GM23338 (cell line): ENCODE measurements at regions not wholly inside any gene's neighbourhood (a gene's known extent, or its start where the extent isn't known, plus 50 kb on each side); places are given as distances from the start of the nearest gene placed in this dataset.

Experiments used
- ATAC-seq: fragments of 200-7000 bp; cut with Tn5 transposase; 3 replicates; pipeline ENCODE4 v1.9.1; 2020
- DNase-seq: peaks from one replicate; pipeline ENCODE4 v3.0.0-alpha.2; 2015; ENCODE audit warnings: low spot score
- H2AFZ ChIP-seq: fragments of 200-600 bp; sonication (generic); 2 replicates; pipeline ENCODE4 v1.8.0; 2016; ENCODE audit warnings: antibody characterized with exemption, mild to moderate bottlenecking, moderate library complexity
- H3F3A ChIP-seq: fragments of 200-600 bp; sonication (generic); replicated peaks from 2 replicates; pipeline ENCODE4 v1.8.0; 2017; ENCODE audit warnings: antibody characterized with exemption, mixed run types, low read depth
- H3K27ac ChIP-seq: fragments of 200-600 bp; sonication (generic); 2 replicates; pipeline ENCODE4 v1.6.1; 2016; ENCODE audit warnings: low read depth
- H3K27me3 ChIP-seq: fragments of 200-600 bp; sonication (generic); 2 replicates; pipeline ENCODE4 v1.8.0; 2016; ENCODE audit warnings: mild to moderate bottlenecking, mixed run types, moderate library complexity; ENCODE audit not compliant: insufficient read depth
- H3K36me3 ChIP-seq: fragments of 200-600 bp; sonication (generic); 2 replicates; pipeline ENCODE4 v1.8.0; 2016; ENCODE audit warnings: mild to moderate bottlenecking; ENCODE audit not compliant: insufficient read depth
- H3K4me1 ChIP-seq: fragments of 200-600 bp; sonication (generic); 2 replicates; pipeline ENCODE4 v1.8.0; 2016; ENCODE audit warnings: mild to moderate bottlenecking, moderate library complexity; ENCODE audit not compliant: insufficient read depth
- H3K4me2 ChIP-seq: fragments of 200-600 bp; sonication (generic); 2 replicates; pipeline ENCODE4 v1.7.1; 2017; ENCODE audit warnings: mixed run types
- H3K4me3 ChIP-seq: fragments of 200-600 bp; sonication (generic); 2 replicates; pipeline ENCODE4 v1.6.1; 2016; ENCODE audit warnings: mixed run types
- H3K79me2 ChIP-seq: fragments of 200-600 bp; sonication (generic); replicated peaks from 2 replicates; pipeline ENCODE4 v1.8.0; 2017; ENCODE audit warnings: mild to moderate bottlenecking; ENCODE audit not compliant: insufficient read depth
- H3K9me2 ChIP-seq: fragments of 200-600 bp; sonication (generic); 2 replicates; pipeline ENCODE4 v1.8.0; 2017; ENCODE audit not compliant: insufficient read depth
- H4K20me1 ChIP-seq: fragments of 200-600 bp; sonication (generic); replicated peaks from 2 replicates; pipeline ENCODE4 v1.8.0; 2017; ENCODE audit warnings: mild to moderate bottlenecking; ENCODE audit not compliant: insufficient read depth
- H3K27ac Mint-ChIP-seq: 2 replicates; pipeline ENCODE4 v1.8.0; 2020; ENCODE audit warnings: inconsistent platforms, mild to moderate bottlenecking, moderate library complexity, mixed read lengths
- H3K27me3 Mint-ChIP-seq: 3 replicates; pipeline ENCODE4 v1.8.0; 2022; ENCODE audit warnings: low read depth, mild to moderate bottlenecking, moderate library complexity, mixed read lengths, inconsistent platforms; ENCODE audit not compliant: insufficient read depth, poor library complexity
- H3K36me3 Mint-ChIP-seq: 3 replicates; pipeline ENCODE4 v1.8.0; 2021; ENCODE audit warnings: low read depth, mild to moderate bottlenecking, inconsistent platforms, moderate library complexity, mixed read lengths
- H3K4me1 Mint-ChIP-seq: 3 replicates; pipeline ENCODE4 v1.8.0; 2020; ENCODE audit warnings: mild to moderate bottlenecking, inconsistent platforms, mixed read lengths
- H3K4me3 Mint-ChIP-seq: 3 replicates; pipeline ENCODE4 v1.8.0; 2021; ENCODE audit warnings: moderate library complexity, mild to moderate bottlenecking, inconsistent platforms, mixed read lengths
- H3K9me3 Mint-ChIP-seq: 3 replicates; pipeline ENCODE4 v1.8.0; 2020; ENCODE audit warnings: moderate library complexity, mild to moderate bottlenecking, inconsistent platforms, mixed read lengths
- CREB1 ChIP-seq: fragments of 250-450 bp; sonication (Bioruptor Pico); IDR thresholded peaks from 2 replicates; pipeline ENCODE4 v1.5.0; 2020; ENCODE audit warnings: low read depth, mild to moderate bottlenecking, moderate library complexity
- CTCF ChIP-seq, 2 experiments: fragments of 200-600 bp in 1 of 2; sonication (generic) in 1 of 2; conservative IDR thresholded peaks; 2 replicates each; pipeline versions ENCODE4 v1.5.1 to v1.6.1; 2016 to 2017; ENCODE audit warnings: antibody characterized with exemption in 2 of 2, low read depth in 2 of 2, mild to moderate bottlenecking in 2 of 2, moderate library complexity in 1 of 2
- ETS1 ChIP-seq: IDR thresholded peaks from 2 replicates; pipeline ENCODE4 v1.6.1; 2016; ENCODE audit warnings: antibody characterized with exemption
- EZH2 ChIP-seq: fragments of 200-600 bp; sonication (generic); IDR thresholded peaks from one replicate; pipeline ENCODE4 v1.8.0; 2017; ENCODE audit warnings: antibody characterized with exemption, mild to moderate bottlenecking, low read depth; ENCODE audit not compliant: unreplicated experiment
- EZH2phosphoT487 ChIP-seq: fragments of 200-600 bp; sonication (generic); IDR thresholded peaks from one replicate; pipeline ENCODE4 v1.8.1; 2018; ENCODE audit warnings: antibody characterized with exemption; ENCODE audit not compliant: unreplicated experiment
- POLR2AphosphoS5 ChIP-seq: IDR thresholded peaks from 2 replicates; pipeline ENCODE4 v1.6.1; 2016; ENCODE audit warnings: antibody characterized with exemption, low read depth
- REST ChIP-seq: IDR thresholded peaks from one replicate; pipeline ENCODE4 v1.6.1; 2018; ENCODE audit warnings: antibody characterized with exemption; ENCODE audit not compliant: unreplicated experiment
- STAT1 ChIP-seq: IDR thresholded peaks from one replicate; pipeline ENCODE4 v1.6.1; 2016; ENCODE audit warnings: antibody characterized with exemption; ENCODE audit not compliant: unreplicated experiment
- ZNF114 ChIP-seq: fragments of 250-450 bp; sonication (Bioruptor Pico); IDR thresholded peaks from 2 replicates; pipeline ENCODE4 v1.5.0; 2020; ENCODE audit warnings: mild to moderate bottlenecking, moderate library complexity
- TF ChIP-seq, protein P1 (sequence below): fragments of 250-450 bp; sonication (Bioruptor Pico); IDR thresholded peaks from 2 replicates; pipeline ENCODE4 v1.5.0; 2020; ENCODE audit warnings: mild to moderate bottlenecking, moderate library complexity

DNA sequence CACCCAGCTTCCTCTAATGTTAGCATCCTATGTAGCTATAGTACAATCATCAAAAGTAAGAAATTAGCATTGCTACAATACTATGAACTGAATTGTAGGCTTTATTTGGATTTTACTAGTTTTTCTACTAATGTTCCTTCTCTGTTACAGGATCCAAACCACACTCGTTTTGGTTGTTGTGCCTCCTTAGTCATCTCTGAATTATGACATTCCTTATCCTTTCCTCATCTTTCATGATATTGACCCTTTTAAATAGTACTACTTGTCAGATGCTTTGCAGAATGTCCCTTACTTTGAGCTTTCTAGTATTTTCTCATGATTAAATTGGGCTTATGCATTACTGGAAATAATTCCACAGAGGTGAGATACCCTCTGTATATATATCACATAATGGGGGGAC is 265.4 kb downstream of the VPS13C start:
- Histone ChIP-seq H4K20me1 (no peaks in the 10 kb centered on the region), H3K79me2 (no peaks in the 10 kb centered on the region), H3K4me2 (no peak overlapping the region), H3K36me3 (no peaks in the 10 kb centered on the region), H2AFZ (no peak overlapping the region), H3K4me1 (no peaks in the 10 kb centered on the region), H3K27me3 (no peaks in the 10 kb centered on the region), H3K27ac (no peak overlapping the region), H3K4me3 (no peak overlapping the region), H3K9me2 (no peaks in the 10 kb centered on the region), H3F3A (no peaks in the 10 kb centered on the region)
- TF ChIP-seq CREB1 (CRISPR knock-in tag) (no peak), POLR2AphosphoS5 (no peak)
- H3K4me1 Mint-ChIP-seq, result no peaks in the 10 kb centered on the region
- ATAC-seq (no peak), DNase-seq (no peak)
- no peaks in the 10 kb centered on the region; the same call in 2 of the 3 replicates for H3K9me3 Mint-ChIP-seq
- no peaks in the 10 kb centered on the region for H3K36me3 Mint-ChIP-seq
- H3K27me3 Mint-ChIP-seq, result no peaks in the 10 kb centered on the region
- no peak overlapping the region for H3K4me3 Mint-ChIP-seq
- H3K27ac Mint-ChIP-seq, result no peak overlapping the region

DNA sequence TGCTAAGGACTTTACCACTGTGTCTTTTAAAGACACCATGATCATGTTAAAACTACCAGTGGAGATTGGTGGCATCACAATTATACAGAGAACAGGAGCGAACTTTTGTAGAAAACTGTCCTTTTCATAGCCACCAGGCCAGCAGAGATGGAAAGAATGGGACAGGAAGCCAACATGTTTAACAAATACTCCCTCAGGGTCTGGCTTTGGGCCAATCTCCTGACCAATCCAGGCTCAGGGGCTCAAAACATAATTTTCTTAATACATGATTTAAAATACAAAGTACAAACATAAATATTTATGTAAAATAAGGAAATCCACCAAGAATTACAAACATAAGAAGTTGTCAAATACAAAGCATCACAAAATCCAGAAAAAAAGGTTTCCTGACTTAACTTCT is 266.0 kb downstream of the VPS13C start:
- H3K4me1 Mint-ChIP-seq, result no peaks in the 10 kb centered on the region
- no peak overlapping the region for H3K27ac Mint-ChIP-seq
- Histone ChIP-seq H3K9me2 (no peaks in the 10 kb centered on the region), H3K4me3 (no peak overlapping the region), H3K4me1 (no peaks in the 10 kb centered on the region), H3K27me3 (no peaks in the 10 kb centered on the region), H3F3A (no peaks in the 10 kb centered on the region), H2AFZ (no peak overlapping the region), H3K36me3 (no peaks in the 10 kb centered on the region), H3K27ac (no peak overlapping the region), H4K20me1 (no peaks in the 10 kb centered on the region), H3K4me2 (no peak overlapping the region), H3K79me2 (no peaks in the 10 kb centered on the region)
- no peak overlapping the region for H3K4me3 Mint-ChIP-seq
- H3K27me3 Mint-ChIP-seq, result no peaks in the 10 kb centered on the region
- H3K36me3 Mint-ChIP-seq, result no peaks in the 10 kb centered on the region
- DNase-seq, result no peak
- ATAC-seq, result no peak
- H3K9me3 Mint-ChIP-seq, result no peaks in the 10 kb centered on the region; the same call in 1 of the 3 replicates
- TF ChIP-seq ZNF114 (CRISPR knock-in tag), result no peak
- TF ChIP-seq EZH2phosphoT487, result no peak
- TF ChIP-seq CREB1 (CRISPR knock-in tag), result no peak
- no peak for TF ChIP-seq STAT1
- TF ChIP-seq ETS1, result no peak
- no peak for TF ChIP-seq REST
- TF ChIP-seq, protein P1, sequence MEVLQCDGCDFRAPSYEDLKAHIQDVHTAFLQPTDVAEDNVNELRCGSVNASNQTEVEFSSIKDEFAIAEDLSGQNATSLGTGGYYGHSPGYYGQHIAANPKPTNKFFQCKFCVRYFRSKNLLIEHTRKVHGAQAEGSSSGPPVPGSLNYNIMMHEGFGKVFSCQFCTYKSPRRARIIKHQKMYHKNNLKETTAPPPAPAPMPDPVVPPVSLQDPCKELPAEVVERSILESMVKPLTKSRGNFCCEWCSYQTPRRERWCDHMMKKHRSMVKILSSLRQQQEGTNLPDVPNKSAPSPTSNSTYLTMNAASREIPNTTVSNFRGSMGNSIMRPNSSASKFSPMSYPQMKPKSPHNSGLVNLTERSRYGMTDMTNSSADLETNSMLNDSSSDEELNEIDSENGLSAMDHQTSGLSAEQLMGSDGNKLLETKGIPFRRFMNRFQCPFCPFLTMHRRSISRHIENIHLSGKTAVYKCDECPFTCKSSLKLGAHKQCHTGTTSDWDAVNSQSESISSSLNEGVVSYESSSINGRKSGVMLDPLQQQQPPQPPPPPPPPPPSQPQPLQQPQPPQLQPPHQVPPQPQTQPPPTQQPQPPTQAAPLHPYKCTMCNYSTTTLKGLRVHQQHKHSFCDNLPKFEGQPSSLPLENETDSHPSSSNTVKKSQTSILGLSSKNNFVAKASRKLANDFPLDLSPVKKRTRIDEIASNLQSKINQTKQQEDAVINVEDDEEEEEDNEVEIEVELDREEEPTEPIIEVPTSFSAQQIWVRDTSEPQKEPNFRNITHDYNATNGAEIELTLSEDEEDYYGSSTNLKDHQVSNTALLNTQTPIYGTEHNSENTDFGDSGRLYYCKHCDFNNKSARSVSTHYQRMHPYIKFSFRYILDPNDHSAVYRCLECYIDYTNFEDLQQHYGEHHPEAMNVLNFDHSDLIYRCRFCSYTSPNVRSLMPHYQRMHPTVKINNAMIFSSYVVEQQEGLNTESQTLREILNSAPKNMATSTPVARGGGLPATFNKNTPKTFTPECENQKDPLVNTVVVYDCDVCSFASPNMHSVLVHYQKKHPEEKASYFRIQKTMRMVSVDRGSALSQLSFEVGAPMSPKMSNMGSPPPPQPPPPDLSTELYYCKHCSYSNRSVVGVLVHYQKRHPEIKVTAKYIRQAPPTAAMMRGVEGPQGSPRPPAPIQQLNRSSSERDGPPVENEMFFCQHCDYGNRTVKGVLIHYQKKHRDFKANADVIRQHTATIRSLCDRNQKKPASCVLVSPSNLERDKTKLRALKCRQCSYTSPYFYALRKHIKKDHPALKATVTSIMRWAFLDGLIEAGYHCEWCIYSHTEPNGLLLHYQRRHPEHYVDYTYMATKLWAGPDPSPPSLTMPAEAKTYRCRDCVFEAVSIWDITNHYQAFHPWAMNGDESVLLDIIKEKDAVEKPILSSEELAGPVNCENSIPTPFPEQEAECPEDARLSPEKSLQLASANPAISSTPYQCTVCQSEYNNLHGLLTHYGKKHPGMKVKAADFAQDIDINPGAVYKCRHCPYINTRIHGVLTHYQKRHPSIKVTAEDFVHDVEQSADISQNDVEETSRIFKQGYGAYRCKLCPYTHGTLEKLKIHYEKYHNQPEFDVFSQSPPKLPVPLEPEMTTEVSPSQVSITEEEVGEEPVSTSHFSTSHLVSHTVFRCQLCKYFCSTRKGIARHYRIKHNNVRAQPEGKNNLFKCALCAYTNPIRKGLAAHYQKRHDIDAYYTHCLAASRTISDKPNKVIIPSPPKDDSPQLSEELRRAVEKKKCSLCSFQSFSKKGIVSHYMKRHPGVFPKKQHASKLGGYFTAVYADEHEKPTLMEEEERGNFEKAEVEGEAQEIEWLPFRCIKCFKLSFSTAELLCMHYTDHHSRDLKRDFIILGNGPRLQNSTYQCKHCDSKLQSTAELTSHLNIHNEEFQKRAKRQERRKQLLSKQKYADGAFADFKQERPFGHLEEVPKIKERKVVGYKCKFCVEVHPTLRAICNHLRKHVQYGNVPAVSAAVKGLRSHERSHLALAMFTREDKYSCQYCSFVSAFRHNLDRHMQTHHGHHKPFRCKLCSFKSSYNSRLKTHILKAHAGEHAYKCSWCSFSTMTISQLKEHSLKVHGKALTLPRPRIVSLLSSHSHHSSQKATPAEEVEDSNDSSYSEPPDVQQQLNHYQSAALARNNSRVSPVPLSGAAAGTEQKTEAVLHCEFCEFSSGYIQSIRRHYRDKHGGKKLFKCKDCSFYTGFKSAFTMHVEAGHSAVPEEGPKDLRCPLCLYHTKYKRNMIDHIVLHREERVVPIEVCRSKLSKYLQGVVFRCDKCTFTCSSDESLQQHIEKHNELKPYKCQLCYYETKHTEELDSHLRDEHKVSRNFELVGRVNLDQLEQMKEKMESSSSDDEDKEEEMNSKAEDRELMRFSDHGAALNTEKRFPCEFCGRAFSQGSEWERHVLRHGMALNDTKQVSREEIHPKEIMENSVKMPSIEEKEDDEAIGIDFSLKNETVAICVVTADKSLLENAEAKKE, result no peak
- TF ChIP-seq EZH2, result no peak
- TF ChIP-seq CTCF (conservative IDR thresholded peaks at IDR 0.05; ENCODE audit: low read depth in 2 of 2), result no peak
